Erythroblast (primary cell): ENCODE measurements at regions not wholly inside any gene's neighbourhood (a gene's known extent, or its start where the extent isn't known, plus 50 kb on each side); places are given as distances from the start of the nearest gene placed in this dataset.

Experiments
- GATA1 ChIP-seq: IDR thresholded peaks from 2 replicates; pipeline ENCODE4 v1.6.1; 2011; ENCODE audit warnings: low read depth, mild to moderate bottlenecking, control low read depth, low read length, moderate library complexity
- POLR2A ChIP-seq: IDR thresholded peaks from 2 replicates; pipeline ENCODE4 v1.6.1; 2011; ENCODE audit warnings: mild to moderate bottlenecking, low read length

- TF ChIP-seq POLR2A (no peak), GATA1 (no peak)
These were observed 124.4 kb upstream of the ZC3H12C start for GRCh38 chr11:109968781-109969180.
